GM12878 (cell line): ENCODE measurements at regions not wholly inside any gene's neighbourhood (a gene's known extent, or its start where the extent isn't known, plus 50 kb on each side); places are given as distances from the start of the nearest gene placed in this dataset.

Source experiments
- CHD1 ChIP-seq: IDR thresholded peaks from 2 replicates; pipeline ENCODE4 v1.6.1; 2012; ENCODE audit warnings: low read depth, low read length, improper control_type of control experiment
- CREB1 ChIP-seq: IDR thresholded peaks from 2 replicates; pipeline ENCODE4 v1.6.1; 2012; ENCODE audit warnings: low read depth, mild to moderate bottlenecking, inconsistent platforms
- EZH2 ChIP-seq: IDR thresholded peaks from 2 replicates; pipeline ENCODE4 v1.6.1; 2012; ENCODE audit warnings: low read depth, mild to moderate bottlenecking, control low read depth, inconsistent platforms, low read length, borderline replicate concordance; ENCODE audit not compliant: control insufficient read depth
- HCFC1 ChIP-seq: fragments of 150-350 bp; IDR thresholded peaks from 2 replicates; pipeline ENCODE4 v1.6.1; 2014; ENCODE audit warnings: low read length
- IRF4 ChIP-seq: IDR thresholded peaks from 2 replicates; pipeline ENCODE4 v1.6.1; 2011; ENCODE audit warnings: low read depth, low read length
- TF ChIP-seq, protein P1 (sequence below), 3 experiments: IDR thresholded peaks in 2 of 3; conservative IDR thresholded peaks in 1 of 3; 2 replicates each; pipeline ENCODE4 v1.5.1; 2011; ENCODE audit warnings: low read depth in 3 of 3, low read length in 3 of 3, mild to moderate bottlenecking in 3 of 3, control low read depth in 2 of 3, moderate library complexity in 2 of 3, inconsistent platforms in 1 of 3, mixed read lengths in 1 of 3; ENCODE audit not compliant: control insufficient read depth in 2 of 3, insufficient read depth in 1 of 3; ENCODE audit errors: extremely low read depth in 1 of 3

DNA sequence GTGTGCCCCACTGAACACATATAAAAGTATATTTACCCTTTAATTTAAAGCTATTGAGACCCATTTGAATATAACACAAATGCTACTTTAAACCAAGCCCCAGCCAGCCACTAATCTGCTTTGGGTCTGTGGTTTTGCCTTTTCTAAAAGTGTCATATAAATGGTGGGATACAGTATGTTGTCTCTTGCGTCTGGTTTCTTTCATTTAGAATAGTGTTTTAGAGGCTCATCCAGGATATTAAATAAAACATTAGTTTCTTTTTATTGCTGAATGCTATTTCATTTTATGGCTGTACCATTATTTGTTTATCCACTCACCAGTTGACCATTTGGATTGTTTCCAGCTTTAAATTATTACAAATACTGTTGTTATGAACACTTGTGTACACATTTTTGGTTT lies 290.5 kb upstream of the SORL1-AS1 start:
- TF ChIP-seq HCFC1, result no peak
- TF ChIP-seq, protein P1, sequence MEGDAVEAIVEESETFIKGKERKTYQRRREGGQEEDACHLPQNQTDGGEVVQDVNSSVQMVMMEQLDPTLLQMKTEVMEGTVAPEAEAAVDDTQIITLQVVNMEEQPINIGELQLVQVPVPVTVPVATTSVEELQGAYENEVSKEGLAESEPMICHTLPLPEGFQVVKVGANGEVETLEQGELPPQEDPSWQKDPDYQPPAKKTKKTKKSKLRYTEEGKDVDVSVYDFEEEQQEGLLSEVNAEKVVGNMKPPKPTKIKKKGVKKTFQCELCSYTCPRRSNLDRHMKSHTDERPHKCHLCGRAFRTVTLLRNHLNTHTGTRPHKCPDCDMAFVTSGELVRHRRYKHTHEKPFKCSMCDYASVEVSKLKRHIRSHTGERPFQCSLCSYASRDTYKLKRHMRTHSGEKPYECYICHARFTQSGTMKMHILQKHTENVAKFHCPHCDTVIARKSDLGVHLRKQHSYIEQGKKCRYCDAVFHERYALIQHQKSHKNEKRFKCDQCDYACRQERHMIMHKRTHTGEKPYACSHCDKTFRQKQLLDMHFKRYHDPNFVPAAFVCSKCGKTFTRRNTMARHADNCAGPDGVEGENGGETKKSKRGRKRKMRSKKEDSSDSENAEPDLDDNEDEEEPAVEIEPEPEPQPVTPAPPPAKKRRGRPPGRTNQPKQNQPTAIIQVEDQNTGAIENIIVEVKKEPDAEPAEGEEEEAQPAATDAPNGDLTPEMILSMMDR (IDR thresholded peaks at IDR 0.05 in 2 of 3, conservative IDR thresholded peaks at IDR 0.05 in 1 of 3; ENCODE audit: control insufficient read depth in 2 of 3, extremely low read depth in 1 of 3, insufficient read depth in 1 of 3, low read depth in 3 of 3, low read length in 3 of 3), result no peak
- TF ChIP-seq CREB1, result no peak
- no peak for TF ChIP-seq EZH2
- TF ChIP-seq CHD1, result no peak
- no peak for TF ChIP-seq IRF4
